ENCODE measurements at regions not wholly inside any gene's neighbourhood (a gene's known extent, or its start where the extent isn't known, plus 50 kb on each side); places are given as distances from the start of the nearest gene placed in this dataset.

DNA sequence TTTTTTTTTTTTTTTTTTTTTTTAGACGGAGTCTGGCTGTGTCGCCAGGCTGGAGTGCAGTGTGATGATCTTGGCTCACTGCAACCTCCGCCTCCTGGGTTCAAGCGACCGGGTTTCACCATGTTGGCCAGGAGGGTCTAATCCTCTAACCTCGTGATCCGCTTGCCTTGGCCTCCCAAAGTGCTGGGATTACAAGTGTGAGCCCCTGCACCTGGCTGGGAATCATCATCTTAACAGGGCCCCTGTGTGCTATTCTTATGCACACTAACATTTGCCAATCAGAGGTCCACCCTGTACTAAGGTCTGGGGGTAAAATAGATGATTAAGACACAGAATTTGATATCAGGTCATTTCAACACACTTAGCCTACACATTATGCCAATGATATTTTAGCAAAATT is 278.7 kb upstream of the CHRM3 start:
- TF ChIP-seq CTCF (IDR thresholded peaks at IDR 0.05; ENCODE audit: insufficient read depth, low read depth, low read length) (no peak), EZH2 (IDR thresholded peaks at IDR 0.05; ENCODE audit: insufficient read depth, low read length) (no peak)

Measured in astrocyte (in vitro differentiated cells and primary cell).